GM18951 (cell line): ENCODE measurements at regions not wholly inside any gene's neighbourhood (a gene's known extent, or its start where the extent isn't known, plus 50 kb on each side); places are given as distances from the start of the nearest gene placed in this dataset.

Source experiments
- POLR2A ChIP-seq: IDR thresholded peaks from 4 replicates; pipeline ENCODE4 v1.6.1; 2011; ENCODE audit warnings: mild to moderate bottlenecking; ENCODE audit not compliant: insufficient read length, insufficient read depth; ENCODE audit errors: extremely low read depth
- in situ Hi-C: fragments of 300-500 bp; cut with MboI; formaldehyde crosslinking; loops from one replicate; pipeline ENCODE4 v1.12.0; 2022; ENCODE audit warnings: low sequenced_read_pairs, mixed read lengths, inconsistent platforms; ENCODE audit not compliant: unreplicated experiment

DNA sequence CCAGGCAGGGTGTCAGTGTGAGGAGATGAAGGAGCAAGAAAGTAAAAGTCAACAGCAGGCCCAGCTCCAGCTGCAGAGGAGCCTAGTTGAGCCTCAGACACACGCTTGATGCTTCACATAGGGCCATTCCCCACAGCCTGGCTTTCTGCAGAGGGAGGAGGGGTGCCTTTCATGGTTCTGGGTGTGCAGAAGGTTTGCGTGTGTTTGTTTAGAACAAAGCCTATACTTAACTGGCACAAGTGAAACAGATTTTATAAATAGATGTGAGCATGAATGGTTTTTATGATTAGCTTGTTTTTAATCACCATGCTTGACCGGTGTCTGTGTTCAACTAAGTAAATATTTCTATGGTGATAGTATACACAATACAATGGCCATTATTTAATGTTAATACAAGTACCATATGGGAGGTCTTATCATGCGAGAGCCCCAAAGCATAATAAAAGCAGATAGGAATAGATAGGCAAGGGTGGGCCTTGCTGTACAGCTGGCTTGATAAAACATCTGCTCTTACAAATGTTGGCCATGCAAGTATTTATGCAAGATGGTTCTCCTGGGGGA lies 290.2 kb downstream of the ETS1 start:
- in situ Hi-C loops, result loop anchor here (10.0 to 25.0 kb wide), 2 partner anchors 338 to 540 kb away; no protein-coding TSS in a partner anchor

DNA sequence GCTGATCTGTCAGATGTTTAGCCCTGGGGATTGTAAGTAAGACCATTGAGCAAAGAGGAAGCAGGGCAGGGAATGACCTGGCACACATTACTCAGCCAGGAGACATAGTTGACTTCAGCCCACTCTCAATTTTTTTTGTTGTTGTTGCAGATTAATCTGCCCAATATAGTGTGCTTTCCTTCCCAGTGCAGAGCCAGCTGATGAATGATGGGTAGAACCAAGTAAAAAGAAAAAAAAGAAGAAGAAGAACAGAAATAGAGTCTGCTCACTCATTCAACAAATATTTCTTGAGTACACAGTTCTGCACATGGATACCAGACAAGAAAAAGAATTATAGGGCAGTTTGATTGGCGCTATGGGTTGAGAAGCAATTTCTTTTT lies 292.7 kb downstream of the ETS1 start:
- no peak for TF ChIP-seq POLR2A
- in situ Hi-C loops, result loop anchor here (10.0 to 25.0 kb wide), 2 partner anchors 340 to 543 kb away; no protein-coding TSS in a partner anchor

More for the DNA sequence above, 290.2 kb downstream of the ETS1 start:
- TF ChIP-seq POLR2A, result no peak

DNA sequence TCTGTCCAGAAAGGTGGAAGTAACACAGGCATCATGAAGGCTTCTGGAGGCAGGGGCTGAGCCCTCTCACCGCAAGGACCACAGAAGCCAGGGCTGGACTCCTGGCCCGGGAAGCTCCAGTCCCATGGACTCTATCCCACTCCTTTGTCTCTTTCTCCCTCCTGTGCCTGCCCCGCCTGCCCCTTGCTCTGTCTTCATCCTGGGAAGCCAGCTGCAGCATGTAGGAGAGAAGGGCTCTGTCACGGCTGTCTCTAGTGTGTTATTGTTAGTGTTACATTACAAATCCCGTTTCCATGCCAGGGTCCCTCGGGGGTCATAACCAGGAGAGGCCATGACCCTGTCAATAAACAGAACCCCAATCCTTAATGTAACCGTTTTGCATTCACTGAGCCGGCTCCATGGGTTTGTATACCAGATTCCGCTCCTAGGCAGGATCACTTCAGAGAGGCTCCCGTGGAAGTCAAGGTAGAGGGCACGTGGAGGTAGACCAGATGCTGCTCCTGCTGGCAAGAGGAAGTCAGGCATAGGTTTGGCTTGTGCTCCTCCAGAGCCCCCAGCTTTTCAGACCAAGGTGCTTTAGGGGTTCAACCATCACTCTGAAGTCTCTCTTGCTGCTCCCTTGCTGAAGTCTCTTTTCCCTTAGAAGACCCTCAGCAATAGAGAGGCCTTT lies 293.2 kb downstream of the ETS1 start:
- TF ChIP-seq POLR2A, result no peak
- in situ Hi-C loops, result loop anchor here (10.0 to 25.0 kb wide), 2 partner anchors 341 to 543 kb away; no protein-coding TSS in a partner anchor

GRCh38 chr11:128291835-128292234 lies 295.5 kb downstream of the ETS1 start:
- no peak for TF ChIP-seq POLR2A
- in situ Hi-C loops, result loop anchor here (10.0 to 25.0 kb wide), 2 partner anchors 343 to 545 kb away; no protein-coding TSS in a partner anchor

DNA sequence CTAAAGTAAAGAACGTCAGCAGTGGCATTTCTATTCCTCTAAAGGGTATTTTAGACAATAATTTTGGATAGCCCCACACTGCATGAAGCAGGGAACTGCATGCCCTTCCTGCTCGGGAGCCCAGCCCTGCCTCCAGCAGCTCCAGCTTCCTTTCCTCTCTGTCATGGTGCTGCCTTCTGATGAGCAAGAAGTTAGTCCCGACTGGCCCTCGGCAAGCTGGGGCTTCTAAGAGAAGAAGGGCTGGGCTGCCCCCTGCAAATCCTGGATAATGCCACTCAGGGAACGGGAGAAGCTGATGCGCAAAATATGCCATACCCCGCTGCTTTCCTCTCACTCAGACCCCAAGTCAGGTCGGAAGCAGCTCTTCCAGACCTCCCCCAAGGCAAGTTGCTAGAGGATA lies 296.4 kb downstream of the ETS1 start:
- TF ChIP-seq POLR2A, result no peak
- in situ Hi-C loops, result loop anchor here (10.0 to 25.0 kb wide), 2 partner anchors 344 to 546 kb away; no protein-coding TSS in a partner anchor

DNA sequence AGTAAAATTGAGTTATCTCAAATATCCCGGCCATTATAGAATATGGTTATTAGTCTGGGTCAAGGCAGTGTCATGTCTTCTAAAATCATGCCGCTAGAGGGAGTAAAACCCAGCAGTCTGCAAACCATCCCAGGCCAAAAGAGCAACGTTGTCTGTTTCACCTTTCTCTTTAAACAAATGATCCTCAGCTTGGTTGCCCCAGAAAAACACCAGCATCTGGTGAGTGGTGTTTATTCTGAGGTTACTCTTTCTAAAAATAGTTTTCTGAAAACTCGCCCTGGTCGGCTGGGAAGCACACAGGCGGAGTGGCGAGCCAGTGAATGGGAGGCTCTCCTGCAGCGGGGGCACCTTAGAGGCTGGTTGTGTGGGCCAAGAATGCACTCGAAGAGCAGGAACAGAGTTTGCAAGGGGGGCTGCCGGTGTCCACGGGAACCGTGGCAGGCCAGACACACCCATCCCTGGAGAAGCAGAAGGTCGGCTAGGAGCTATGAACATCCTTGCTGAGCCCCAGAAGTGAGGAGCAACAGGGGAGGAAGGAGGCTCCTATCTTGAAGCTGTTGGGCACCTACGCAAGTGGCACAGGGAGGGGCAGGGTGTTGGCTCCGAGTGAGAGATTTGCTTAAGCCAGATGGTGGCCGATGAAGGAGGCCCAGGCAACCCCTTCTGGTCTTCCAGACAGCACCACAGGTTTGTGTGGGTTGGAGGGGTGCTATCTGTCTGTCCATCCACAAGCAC lies 297.1 kb downstream of the ETS1 start:
- in situ Hi-C loops, result loop anchor here (10.0 to 25.0 kb wide), 2 partner anchors 345 to 547 kb away; no protein-coding TSS in a partner anchor

GRCh38 chr11:128289048-128289447 lies 298.3 kb downstream of the ETS1 start:
- in situ Hi-C loops, result loop anchor here (10.0 to 25.0 kb wide), 2 partner anchors 466 to 548 kb away; no protein-coding TSS in a partner anchor

More for the DNA sequence above, 297.1 kb downstream of the ETS1 start:
- peak; percentile 45 for TF ChIP-seq POLR2A

DNA sequence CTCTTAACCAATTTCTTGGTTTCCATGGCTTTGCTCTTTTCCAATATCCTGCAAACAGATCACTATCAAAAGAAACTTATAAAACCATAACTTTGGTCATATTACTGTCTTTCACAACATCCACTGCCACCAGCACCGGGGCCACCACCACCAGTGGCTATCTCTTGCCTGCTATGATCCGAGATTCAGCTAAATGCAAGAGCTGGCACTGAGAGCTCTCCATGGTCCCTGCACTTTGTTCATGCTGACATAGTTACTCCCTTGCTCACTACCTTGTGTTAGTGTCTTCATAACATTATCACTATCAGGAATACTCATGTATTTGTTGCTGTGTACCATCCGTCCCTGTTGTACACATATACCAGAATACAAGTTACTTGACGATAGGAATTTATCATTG lies 299.0 kb downstream of the ETS1 start:
- TF ChIP-seq POLR2A, result no peak
- in situ Hi-C loops, result loop anchor here (10.0 to 25.0 kb wide), 2 partner anchors 466 to 549 kb away; no protein-coding TSS in a partner anchor

More at GRCh38 chr11:128289048-128289447, 298.3 kb downstream of the ETS1 start:
- no peak for TF ChIP-seq POLR2A

DNA sequence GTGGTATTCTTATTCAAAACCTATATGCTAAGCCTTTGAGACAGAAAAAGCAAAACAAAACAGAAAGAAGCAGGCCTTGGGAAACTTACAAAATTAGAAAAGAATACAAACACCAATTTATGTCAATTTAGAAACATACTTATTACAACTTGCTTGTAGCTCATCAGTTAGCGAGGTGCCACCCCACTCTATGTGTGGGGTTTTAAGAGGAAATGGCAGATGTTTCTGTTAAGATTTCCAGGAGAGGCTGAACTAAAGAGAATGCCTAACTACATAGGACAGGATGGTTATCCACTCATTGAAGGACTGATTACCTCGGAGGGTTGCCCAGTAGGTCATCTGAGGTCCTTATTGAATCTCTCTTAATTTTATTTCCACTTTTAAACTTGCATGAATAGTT lies 302.0 kb downstream of the ETS1 start:
- TF ChIP-seq POLR2A, result no peak
- in situ Hi-C loops, result loop anchor here (10.0 to 25.0 kb wide), 2 partner anchors 469 to 552 kb away; no protein-coding TSS in a partner anchor

DNA sequence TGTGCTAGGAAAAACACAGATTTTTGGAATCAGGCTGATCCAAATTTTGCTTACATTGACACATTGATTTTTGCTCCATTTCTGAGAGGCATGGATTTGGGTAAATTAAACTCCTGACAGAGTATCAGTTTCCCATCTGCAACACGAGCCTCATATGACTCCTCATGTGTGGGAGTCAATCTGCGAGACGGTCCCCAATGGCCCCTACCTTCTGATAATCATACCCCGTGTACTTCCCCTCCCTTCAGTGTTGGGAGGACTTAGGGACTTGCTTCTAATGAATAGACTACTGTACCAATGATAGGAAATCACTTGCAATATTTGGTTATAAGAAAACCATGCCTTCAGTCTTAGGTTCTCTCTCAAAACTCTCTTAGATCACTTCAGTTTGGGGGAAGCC lies 302.7 kb downstream of the ETS1 start:
- TF ChIP-seq POLR2A, result no peak
- in situ Hi-C loops, result loop anchor here (10.0 to 25.0 kb wide), 2 partner anchors 470 to 553 kb away; no protein-coding TSS in a partner anchor

DNA sequence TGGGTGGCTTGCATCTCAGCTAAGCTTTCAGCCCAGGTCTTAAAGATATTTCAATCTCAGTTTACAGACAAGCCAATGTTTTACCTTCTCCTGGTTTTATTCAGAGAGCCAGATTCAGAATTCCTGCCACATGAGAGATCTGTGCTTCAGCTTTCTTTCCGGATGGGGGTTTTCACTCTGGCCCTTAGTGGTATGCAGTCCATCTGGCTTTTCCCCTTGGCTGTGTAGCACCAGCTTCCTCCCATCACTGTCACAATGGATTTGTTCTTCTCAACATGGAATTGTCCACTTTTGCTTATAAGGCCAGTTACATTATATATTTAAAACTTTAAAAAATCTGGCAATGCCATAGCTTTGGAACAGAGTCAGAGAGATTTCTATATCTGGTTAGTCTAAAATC lies 303.9 kb downstream of the ETS1 start:
- in situ Hi-C loops, result loop anchor here (10.0 to 25.0 kb wide), 2 partner anchors 471 to 554 kb away; no protein-coding TSS in a partner anchor
- TF ChIP-seq POLR2A, result no peak

- in situ Hi-C loops, result loop anchor here (10.0 to 25.0 kb wide), 2 partner anchors 473 to 555 kb away; no protein-coding TSS in a partner anchor
These were observed 305.3 kb downstream of the ETS1 start for GRCh38 chr11:128282053-128282452.

DNA sequence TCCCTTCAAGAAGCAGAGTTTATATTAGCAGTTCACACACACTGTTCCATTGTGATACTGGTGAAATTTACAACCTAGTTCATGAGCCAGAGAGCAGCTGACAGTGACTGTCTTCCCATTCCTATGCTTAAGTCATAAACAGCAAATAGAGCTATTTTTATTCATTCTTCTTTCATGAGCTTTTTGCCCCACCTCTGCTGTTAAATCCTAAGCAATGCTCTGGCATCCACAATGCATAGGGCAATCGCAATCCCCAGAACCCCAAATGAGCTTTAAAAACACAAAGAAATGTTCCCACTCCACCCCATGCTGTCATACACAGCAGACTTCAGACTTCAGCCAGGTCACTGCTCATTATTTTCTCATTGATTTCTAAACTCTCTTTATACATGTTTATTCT lies 307.5 kb downstream of the ETS1 start:
- in situ Hi-C loops, result loop anchor here (10.0 to 25.0 kb wide), 2 partner anchors 475 to 557 kb away; no protein-coding TSS in a partner anchor

More at GRCh38 chr11:128282053-128282452, 305.3 kb downstream of the ETS1 start:
- no peak for TF ChIP-seq POLR2A

More for the DNA sequence above, 307.5 kb downstream of the ETS1 start:
- TF ChIP-seq POLR2A, result no peak
